DMS153 (cell line): ENCODE measurements at regions not wholly inside any gene's neighbourhood (a gene's known extent, or its start where the extent isn't known, plus 50 kb on each side); places are given as distances from the start of the nearest gene placed in this dataset.

Experiments
- DNase-seq: peaks from one replicate; lab custom pipeline; 2025; lab: John Stamatoyannopoulos, UW

GRCh38 chr13:33891196-33891742, 73.3 kb downstream of the RFC3 start:
- no peak for DNase-seq

- no peak for DNase-seq
Observed at GRCh38 chr13:33893559-33893958, 75.6 kb downstream of the RFC3 start.

DNA sequence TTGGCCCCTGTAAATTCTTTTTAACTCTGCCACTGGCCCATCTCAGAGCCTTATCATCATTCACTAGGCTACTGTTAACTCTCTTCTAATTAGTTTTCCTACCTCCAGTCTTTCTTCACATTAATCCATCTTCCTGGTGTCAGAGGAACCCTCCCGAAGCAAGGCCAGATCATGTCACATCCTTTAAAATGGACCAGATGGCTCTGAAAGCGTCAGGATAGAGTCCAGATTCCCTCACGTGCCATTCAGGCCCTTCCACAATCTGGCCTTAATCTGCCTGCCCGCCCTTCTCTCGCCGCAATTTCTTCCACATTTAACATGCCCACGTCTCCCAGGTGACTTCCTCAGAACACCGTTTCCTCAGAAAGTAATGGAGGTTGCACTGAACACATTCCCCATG, 86.5 kb downstream of the RFC3 start:
- no peak for DNase-seq

GRCh38 chr13:33908116-33908515, 90.2 kb downstream of the RFC3 start:
- no peak for DNase-seq

GRCh38 chr13:33910255-33910654, 92.3 kb downstream of the RFC3 start:
- DNase-seq: no peak

GRCh38 chr13:33911521-33911920, 93.6 kb downstream of the RFC3 start:
- no peak for DNase-seq

- DNase-seq: no peak
Observed at GRCh38 chr13:33913829-33914228, 95.9 kb downstream of the RFC3 start.

DNA sequence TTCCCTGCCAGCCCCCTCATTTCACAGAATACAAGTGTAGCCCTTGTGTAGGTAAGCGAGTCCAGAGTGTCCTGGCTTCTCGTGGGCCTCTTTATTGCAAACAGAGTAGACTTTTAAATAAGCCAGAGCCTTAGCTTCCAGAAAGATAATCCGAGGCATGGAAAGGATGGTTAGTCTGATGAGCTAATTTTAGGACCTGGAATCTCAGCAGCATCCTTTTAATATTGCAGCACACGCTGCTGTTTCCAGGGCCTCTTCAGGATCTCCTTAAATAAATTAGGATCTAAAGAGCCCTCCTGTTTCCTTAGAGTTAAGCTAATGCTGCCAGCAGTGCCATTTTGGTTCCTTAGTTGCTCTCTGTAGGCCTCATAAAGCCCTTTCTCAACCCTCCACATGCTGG, 99.2 kb downstream of the RFC3 start:
- no peak for DNase-seq

GRCh38 chr13:33918199-33918932, 100.4 kb downstream of the RFC3 start:
- DNase-seq: peak; percentile 12

- no peak for DNase-seq
Observed at GRCh38 chr13:33919120-33919519, 101.2 kb downstream of the RFC3 start.

- DNase-seq: no peak
Observed at GRCh38 chr13:33925563-33925962, 107.6 kb downstream of the RFC3 start.

GRCh38 chr13:33927315-33927714, 109.4 kb downstream of the RFC3 start:
- DNase-seq: no peak

- DNase-seq: peak; percentile 28
Observed at GRCh38 chr13:33931397-33932311, 113.7 kb downstream of the RFC3 start.

DNA sequence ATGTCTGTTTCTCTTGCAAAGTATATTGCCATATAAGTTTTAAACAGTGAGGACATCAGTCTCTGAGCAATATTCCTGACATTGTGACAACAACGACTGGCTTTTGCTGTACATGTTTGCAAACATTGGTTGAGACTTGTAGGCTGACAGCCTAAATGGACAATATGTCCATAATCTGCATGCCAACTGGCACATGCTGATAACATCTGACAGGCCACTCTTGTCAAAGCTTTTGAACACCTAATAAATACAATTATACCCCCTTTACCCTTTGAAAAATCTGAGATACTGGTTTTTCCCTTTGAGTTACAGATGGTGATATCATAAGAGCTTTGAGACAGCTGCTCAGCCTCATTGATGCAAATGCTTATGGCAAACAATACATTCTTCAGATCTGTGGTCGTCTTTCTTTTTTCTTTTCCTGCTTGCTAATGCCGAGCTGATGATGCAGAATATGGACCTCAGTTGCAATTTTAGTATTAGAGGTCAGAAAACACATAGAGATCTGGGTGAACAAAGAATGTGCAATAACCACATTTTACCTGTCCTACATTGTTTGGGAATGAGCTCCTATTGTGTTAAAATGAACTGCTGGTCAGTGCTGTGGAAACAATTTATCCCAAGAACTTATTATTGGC, 114.9 kb downstream of the RFC3 start:
- DNase-seq: no peak

DNA sequence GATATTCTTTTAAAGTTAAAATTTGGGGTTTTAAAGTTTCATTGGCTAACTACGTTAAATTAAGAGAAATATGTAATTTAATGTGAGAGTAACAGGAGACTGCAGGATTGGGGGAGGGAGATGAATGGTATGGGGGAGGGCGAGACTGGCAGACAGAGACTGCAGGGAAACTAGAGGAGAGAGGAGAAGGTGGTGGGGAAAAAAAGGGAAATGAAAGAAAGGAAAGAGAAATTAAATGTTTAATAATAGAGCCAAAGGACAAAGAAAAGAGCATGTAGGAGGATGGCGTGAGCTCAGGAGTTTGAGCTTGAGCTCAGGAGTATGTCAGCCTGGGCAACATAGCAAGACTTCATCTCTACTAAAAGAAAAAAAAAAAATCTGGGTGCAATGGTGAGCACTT, 115.9 kb downstream of the RFC3 start:
- no peak for DNase-seq

- DNase-seq: no peak
Observed at GRCh38 chr13:33934343-33934742, 116.4 kb downstream of the RFC3 start.

DNA sequence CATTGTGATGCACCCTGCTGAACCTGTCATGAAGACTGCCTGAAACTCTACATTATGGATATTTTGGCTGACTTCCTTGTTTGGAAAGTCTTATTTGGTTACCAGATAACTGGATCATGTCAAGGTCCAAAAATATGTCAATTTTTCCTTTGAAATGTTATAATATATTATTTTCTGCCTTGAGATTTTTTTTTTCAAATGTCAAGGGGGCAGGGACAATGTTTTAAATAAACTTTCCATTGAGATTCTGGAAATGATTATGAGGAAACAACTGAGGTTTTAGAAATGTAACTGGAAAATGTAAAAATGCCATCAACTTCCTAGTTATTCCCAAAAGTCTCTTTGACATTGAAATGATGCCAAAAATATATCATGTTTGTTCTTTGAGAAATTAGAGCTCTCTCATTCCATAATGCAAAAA, 117.0 kb downstream of the RFC3 start:
- no peak for DNase-seq

DNA sequence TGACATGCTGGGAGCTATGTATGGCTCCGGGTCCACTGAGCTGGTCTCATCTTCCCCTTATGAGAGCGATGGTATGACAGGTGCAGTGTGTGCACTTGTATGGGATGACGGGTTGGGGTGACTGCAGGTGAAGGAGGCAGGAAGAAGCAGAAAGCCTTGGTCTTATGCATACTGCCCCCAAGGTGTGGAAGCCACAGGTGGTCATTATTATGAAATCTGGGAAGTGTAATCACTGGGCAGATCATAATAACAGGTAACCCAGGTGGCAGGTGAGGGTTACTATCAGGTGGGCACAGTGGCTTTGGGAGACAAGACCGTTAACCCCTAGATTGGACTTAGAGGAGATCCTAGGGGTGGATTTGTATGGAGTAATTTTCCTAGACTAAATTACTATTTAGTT, 118.0 kb downstream of the RFC3 start:
- DNase-seq: no peak

DNA sequence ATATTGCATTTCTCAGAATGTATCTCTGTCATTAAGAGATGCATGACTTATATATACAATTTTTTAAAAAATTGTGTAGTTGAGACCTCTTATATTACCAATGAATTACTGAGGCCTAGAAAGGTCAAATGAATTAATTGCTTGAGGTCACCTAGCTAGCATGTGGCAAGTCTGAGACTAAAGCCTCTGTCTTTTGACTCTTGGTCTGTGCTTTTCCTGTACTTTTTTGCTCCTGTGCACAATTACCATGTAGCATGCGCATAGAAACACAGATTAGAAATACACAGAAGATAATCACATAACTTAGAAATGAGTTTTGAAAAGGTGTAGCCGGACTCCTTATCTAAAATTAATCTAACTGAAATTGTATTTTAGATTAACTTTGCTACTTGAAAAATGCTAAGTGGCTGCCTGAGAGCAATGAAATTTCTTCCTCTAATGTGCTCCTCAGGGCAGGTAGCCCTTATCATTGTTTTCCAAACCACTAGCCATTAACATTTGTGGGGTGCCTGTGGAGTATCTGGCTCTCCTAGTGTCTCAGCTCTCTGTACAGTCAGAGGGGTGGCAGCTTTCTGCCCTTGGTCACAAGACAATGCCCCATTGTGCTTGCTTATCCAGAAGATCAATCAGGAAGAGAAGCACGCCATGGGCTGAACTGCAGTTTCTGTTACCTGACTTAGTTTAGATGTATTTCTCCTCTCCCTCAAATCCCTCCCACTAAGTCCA, 119.6 kb downstream of the RFC3 start:
- no peak for DNase-seq

GRCh38 chr13:33940256-33940655, 122.3 kb downstream of the RFC3 start:
- DNase-seq: no peak

GRCh38 chr13:33940898-33941297, 122.9 kb downstream of the RFC3 start:
- no peak for DNase-seq

GRCh38 chr13:33945477-33945876, 127.5 kb downstream of the RFC3 start:
- DNase-seq: no peak
